NOMO-1 (cell line): ENCODE measurements at regions not wholly inside any gene's neighbourhood (a gene's known extent, or its start where the extent isn't known, plus 50 kb on each side); places are given as distances from the start of the nearest gene placed in this dataset.

Experiments
- DNase-seq, 2 experiments: peaks; one replicate each; lab custom pipeline; 2025; ENCODE audit not compliant: unreplicated experiment in 2 of 2; lab: John Stamatoyannopoulos, UW

DNA sequence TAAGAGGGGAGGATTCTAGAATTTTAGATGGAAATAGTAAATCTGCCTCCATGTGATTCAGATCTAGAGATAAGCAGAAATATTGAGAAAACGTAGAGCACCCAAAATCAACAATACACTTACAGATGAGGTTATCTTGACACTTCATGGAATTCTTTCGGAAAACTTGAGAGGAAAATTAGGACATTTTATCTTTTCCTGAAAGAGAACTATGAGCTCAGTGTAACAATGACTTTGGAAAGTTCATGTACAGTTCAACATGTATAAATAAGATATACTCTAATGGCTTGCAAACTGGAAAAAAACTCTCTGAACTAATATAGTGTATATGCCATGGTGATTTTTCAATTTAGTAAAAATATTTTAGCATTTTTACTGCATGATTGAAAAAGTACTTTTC is 338.1 kb upstream of the NEGR1 start:
- no peak for DNase-seq

DNA sequence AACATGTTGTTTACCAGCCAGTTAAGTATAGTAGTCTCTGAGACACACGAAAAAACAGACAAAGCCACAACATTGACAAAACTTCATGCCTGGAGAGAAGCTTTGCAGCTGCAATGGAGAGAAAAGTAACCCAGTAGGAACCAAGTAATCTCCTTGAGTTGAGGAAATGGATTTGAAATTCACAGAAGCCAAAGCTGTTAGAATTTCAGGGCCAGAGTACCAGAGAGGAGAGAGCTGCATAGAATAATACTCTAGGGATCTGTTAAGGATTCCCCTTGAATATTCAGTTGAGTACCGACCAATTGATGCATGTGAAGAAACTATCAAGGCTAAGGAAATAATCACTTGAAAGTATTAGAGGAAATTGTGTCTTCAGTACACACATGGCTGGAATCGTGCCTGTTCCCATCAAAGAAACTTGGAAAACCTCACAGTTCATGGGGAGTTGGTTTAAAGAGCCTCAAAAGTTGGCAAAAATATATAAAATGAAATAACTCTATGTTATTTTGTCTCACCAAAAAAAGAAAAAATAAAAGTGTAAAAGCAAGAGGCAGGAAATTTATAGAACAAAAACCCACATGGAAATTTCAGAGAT is 324.0 kb upstream of the NEGR1 start:
- no peak for DNase-seq

DNA sequence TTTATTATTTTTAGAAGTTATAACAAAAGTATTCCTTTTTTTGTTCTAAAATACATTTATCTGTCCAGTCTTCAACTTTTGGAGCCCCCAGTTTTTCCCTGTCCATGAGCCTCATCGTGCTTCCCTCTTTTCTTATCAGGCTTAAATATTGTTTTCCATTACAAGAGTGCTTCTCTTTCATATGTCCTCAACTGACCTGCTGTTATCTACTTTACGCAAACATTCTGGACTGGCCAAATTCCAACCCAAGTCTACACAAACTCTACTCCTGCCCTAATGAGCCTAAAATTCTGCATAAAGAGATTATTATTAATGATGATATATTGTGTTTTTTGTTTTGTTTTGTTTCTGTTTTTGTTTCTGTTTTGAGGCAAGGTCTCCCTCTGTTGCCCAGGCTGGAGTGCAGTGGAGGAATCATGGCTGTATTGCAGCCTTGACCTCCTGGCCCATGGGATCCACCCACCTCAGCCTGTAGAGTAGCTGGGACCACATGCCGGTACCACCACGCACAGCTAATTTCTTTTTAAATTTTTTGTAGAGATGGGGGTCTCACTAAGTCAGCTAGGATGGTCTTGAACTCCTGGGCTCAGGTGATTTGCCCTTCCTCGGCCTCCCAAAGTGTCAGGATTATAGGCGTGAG is 318.8 kb upstream of the NEGR1 start:
- no peak for DNase-seq

DNA sequence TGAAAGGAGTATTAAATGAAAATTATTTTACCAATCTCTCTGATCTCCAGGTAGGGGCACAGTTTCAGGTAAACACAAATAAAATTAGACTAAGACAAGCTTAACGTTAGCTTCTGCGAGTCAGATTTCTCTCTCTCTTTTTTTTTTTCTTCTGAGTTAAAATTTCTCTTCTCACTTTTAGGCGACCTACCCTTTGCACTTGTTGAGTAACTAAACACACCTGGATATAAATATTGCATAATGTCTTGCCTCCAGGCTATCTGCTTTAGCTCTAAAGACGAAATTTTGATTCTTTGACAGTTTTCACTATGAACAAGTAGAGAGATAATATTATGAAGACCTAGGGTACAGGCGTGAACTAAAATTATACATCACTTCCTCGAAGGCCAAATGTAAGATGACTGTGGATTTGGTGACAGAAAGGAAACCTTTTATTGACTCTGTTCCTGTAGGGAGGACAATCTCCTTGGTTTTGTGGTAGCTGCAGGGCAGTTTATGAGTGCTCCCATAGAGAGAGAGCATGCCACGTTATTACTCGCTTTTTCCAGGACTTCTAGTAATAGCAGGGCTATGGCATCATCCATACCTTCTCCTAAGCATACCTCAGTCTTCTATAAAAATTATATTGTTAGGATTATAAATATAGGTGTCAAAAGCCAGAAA is 303.8 kb upstream of the NEGR1 start:
- no peak for DNase-seq

DNA sequence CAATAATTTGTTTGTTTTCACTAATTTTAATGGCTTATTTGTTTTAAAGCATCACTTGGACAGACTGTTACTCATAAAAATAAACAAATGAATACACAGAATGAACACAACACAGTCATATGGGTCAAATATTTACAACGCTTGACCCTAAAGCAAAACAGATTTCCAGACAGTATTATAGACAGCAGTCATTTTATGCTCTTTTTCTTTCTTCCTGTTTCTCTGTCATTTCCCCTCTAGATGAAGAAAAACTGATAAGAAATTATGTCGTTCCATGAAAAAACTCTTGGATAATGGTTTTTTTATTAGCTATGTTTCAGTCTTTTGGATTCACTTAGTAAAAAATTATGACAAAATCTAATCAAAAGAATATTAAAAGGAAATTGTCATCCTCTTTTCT is 297.3 kb upstream of the NEGR1 start:
- no peak for DNase-seq

DNA sequence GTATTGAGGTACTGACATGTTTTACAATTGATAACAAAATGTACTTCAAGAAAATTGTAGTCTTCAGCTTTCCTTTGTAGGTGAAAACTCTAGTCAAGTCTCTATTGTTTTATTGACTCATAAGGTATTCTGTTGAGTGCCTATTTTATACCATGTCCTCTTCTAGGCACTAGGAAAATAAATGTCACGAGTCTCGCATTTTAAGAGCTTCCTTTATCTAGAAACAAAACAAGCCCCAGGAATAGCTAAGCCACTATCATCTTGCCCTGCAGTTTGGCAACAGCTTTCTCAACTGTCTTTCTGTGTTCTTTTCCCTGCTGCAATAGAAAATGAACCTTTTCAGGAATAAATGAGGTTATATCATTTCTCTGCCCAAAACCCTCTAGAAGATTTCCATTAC is 288.5 kb upstream of the NEGR1 start:
- DNase-seq: no peak

DNA sequence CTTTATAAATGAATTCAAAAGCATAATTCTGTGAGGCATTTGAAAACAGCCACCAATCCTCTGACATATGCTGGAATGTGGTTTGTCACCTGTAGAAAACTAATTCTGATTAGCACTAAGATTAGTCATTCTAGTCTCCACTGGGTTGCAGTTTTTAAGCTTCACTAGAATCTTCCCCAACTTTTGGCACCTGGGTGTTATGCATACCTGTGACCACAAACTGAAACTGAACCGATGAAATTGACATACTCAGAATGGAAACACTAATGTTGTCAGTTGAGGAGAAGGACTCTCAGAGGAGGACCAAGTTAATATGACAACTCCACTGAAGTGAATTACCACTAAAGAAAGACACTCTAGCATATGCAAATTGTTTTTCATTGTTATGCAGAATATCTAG is 285.8 kb upstream of the NEGR1 start:
- no peak for DNase-seq

DNA sequence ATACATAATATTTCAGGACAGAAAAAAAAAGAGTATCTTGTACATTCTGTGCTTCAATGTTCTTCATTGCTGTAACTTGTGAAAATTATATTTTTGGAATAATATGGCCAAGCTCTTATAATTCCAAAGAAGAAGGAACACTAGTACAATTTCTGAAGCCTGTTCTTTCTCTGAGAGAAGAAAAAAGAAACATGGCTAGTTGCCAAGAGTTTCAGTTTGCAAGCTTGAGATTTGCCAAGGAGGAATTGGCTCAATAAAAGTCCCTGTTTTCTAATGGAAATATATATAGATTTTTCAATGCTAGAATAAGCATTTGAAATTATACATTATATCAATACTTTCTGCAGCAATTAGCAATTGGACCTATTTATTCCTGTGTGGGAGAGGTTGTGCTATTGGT is 285.2 kb upstream of the NEGR1 start:
- DNase-seq: no peak

DNA sequence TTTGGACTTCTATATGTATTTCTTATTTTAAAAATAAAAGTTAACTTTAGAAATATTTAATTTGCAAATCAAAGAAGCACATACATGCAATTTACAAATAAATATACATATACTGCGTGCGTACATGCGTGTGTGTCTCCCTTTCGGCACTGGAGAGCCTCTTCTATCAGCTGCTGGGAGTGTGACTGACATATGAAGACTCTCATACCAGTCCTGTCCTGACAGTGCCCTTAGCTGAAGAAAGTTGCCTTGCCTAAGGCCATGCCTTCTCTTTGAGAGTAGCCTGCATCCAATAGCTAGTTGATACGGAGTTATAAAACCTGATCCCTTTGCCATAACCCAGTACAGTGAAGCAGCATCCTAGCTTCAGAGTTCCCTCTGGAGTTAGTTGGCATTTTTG is 282.4 kb upstream of the NEGR1 start:
- no peak for DNase-seq

DNA sequence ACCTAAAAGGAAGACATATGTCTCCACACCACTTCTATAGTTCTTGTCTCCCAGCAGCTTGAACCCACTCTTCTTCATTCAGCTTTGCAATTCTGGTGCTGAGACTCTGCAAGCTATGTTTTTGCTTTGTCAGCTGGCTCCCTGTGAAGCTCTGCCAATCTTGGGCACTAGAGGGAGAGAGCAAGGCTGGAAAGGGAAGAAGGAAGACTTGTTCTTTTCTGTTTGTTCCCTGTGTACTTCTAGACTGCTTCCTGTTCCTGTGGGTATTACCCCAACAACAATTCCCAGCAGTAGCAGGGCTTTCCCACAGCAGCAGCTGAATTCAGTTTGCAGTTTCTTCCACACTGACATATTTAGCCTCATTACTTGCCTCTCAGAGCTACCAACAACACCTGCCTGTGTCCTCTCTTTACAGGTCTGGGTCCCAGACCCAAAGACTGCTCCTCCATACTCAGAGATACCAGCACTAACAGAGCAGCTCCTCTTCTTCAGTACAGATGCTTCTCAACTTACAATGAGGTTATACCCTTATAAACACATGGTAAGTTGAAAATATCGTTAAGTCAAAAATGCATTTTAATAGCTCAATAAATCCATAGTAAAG is 275.2 kb upstream of the NEGR1 start:
- DNase-seq: peak; percentile 1 to 3

DNA sequence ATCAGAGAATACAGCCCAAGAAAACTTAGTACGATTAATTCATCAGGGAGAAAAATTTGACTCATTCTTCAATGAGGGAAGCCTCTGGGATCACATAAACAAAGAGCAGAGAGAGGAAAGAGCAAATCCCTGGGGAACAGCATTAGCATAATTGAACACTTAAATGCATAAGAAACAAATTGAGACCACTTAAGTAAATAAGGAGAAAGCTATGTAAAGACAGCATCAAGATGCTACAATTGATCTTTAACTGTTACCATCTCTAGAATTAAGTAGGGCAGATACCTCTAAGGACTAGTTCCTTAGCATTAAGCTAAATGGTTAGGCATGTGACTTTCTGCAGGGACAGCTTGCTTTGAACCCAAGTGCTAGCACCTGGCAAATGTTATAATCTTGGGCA is 265.1 kb upstream of the NEGR1 start:
- no peak for DNase-seq

DNA sequence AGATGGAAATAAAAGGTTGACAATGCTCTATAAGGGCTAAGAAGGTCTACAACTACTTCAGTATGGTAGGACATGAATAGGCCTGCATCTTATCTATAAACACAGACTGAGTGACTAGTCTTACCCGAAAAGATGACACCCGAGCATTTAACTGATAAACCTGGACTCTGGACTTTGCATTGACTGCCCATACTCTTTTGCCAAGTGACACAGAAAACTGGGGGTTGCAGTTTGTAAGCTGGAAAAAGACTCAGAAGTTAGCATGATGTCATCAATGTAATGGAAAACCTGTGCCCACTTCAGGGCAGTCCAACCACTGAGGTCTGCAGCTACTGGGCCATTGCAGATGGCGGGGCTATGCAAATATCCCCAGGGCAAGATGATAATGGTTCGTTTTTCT is 258.3 kb upstream of the NEGR1 start:
- DNase-seq: no peak

DNA sequence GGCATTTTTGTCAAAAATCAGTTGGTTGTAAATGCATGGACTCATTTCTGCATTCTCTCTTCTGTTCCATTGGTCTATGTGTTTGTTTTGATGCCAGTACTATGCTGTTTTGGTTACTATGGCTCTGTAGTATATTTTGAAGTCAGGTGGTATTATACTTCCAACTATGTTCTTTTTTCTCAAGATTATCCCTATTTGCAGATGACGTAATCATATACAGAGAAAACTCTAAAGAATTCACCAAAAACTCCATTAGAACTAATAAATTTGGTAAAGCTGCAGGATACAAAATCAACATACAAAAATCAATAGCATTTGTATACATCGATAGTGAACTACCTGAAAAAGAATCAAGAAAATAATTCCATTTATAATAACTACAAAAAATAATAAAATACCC is 253.1 kb upstream of the NEGR1 start:
- no peak for DNase-seq

DNA sequence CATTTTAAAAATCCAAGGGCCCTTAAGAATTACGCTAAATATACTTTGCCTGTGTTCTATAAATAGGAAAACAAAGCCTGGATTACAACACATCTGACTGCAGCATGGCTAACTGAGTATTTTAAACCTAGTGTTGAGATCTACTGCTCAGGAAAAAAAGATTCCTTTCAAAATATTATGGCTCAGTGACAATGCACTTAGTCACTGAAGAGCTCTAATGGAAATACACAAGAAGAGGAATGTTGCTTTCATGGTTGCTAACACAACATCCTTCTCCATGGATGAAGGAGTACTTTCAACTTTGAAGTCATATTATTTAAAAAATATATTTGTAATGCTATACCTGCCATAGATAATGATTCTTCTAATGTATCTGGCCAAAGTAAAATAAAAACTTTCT is 248.3 kb upstream of the NEGR1 start:
- DNase-seq: no peak

DNA sequence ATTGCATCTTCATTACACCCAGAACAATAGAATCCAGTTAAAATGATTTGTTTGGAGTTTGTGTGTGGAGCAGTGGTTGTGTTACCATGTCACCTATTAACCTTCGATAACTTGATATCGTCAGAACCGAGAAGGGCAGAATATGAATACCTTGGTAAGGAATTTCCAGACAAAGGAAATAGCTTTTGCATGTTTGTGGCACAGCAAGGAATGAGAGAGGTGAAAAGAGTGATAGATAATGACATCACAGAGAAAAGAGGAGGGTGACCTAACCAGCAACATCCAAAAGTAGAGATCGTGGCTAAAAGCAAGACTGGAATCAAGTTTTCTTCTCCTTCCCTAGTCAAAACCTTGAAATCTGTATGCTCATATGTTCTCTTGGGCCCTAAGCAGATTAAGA is 244.6 kb upstream of the NEGR1 start:
- no peak for DNase-seq

DNA sequence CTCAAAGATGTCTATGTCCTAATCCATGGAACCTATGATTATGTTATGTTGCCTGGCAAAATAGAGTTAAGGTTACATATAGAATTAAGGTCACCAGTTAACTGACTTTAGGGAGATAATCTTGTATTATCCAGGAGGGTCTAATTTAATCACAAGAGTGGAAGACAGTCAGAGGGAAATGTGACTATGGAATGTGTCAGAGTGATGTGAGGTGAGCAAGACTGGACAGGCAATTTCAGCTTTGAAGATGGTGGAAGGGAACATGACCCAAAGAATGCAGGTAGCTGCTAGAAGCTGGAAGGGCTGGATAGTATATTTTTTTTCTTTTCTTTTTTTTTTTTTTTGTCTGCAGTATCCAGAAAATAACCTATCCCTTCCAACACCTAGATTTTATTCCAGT is 241.7 kb upstream of the NEGR1 start:
- DNase-seq: no peak

DNA sequence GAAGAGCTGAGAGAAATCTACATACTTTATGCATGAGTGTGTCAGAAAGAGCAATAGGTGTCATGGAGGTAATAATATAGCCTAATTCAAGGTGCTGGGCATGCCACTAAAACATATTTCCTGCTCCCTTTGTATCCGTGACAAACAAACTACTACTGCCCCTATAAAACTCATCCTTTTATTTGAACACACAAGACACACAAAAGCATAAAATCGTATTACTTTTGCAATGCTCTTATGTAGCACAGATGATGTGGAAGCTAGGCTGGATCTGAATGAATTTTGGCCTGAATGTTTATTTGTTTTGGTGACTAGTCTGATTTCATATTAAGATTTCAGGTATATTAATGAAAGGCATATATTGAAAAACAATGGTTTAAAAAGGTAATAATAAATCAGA is 239.3 kb upstream of the NEGR1 start:
- no peak for DNase-seq

DNA sequence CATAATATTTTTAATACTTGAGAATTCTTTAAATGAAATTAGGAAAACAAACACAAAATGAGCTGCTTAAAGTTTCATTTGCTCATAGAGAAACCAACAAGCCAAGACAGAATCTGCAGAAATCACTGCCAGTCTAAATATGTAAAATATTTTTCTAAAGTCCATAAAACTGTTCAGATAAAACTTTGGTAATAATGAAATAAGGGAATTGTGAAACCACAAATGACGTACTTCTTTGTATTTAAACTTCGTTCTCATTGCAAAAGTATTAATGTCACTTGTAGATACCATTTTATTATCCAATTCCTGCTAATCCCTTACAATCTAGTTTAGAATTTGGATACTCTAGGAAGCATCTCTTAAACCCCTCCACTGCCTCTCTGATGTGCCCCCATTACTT is 234.5 kb upstream of the NEGR1 start:
- no peak for DNase-seq

DNA sequence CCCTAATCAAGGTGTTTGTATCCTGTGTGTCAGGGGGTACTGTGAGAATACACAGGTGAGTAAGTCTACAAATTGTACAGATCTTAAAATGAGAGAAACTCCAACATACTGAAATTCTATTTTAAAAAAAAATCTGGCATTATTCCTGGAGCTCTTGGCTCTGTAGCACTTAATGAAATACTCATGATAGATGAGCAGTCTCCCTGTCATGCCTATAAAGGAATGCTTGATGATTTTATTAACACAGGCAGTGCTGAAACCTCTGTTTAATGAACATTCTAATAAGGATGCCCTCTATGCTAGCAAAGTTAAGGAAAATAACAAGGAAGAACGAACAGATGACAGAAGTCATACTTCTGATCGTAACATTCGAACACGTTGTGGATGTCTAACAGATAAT is 233.9 kb upstream of the NEGR1 start:
- no peak for DNase-seq

DNA sequence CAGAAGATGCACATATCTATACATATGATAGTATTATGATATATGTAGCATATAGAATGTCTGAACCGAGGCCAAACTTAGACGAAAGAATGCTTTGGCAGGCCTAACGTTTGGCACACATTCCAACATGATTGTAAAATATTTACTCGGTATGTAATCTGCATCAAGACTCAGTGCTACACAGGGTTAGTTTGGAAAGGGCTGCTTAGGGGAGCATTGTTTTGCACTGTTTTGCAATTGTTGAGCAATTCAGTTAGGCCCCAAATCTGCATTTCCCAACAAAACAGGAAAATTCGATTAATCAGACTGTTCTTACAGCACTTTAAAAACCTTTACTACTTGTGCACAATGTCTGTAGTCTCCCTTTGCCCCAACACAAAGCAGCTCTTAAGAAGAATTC is 216.0 kb upstream of the NEGR1 start:
- DNase-seq: no peak

DNA sequence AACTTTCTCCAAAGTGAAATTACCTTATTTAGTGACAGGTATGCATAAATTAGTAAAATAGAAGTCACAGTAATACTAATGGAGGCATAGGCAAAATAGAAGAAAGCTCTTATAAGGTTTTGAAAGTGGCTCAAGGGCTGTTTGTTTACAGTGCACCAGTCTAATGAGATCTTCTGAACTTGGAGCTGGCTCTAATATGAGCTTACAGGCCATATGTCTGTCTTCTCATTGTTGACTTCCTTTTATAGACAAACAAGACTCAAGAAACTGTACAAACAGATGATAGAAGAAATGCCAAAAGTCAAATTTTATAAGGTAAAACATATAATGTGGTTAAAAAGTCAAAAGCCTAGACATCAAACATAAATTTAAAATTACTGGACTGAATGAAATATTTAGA is 207.5 kb upstream of the NEGR1 start:
- no peak for DNase-seq

DNA sequence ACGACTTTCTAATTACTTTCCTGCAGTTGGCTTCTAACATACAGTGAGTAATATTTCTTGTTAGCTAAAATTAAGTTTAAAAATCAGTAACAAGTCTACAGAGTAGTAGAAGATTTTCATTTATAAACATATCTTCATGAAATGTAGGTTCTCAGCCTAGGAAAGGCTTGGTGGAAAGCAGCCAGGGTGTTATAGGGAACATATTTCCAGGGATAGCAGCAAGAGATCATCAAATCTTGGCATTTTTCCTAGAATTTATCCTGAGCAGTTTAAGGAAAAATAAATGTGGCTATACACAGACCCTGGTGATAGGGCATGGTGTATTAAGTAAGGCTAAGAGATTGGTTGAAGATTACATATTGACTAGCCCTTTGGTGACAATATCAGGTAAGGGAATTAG is 203.5 kb upstream of the NEGR1 start:
- DNase-seq: no peak
